Subcutaneous abdominal adipose tissue (tissue), 5 donors: ENCODE measurements at regions not wholly inside any gene's neighbourhood (a gene's known extent, or its start where the extent isn't known, plus 50 kb on each side); places are given as distances from the start of the nearest gene placed in this dataset.

Experiments
- H3K27ac ChIP-seq: one replicate; pipeline ENCODE4 v1.7.0; 2013; ENCODE audit warnings: low read depth, mild to moderate bottlenecking, inconsistent platforms, low read length, moderate library complexity
- H3K27me3 ChIP-seq, 5 donors: one replicate each; pipeline ENCODE4 v1.7.0; 2013; ENCODE audit warnings: low read length in 5 of 5, inconsistent platforms in 1 of 5; ENCODE audit not compliant: control insufficient read depth in 5 of 5, insufficient read depth in 4 of 5
- H3K36me3 ChIP-seq, 5 donors: one replicate each; pipeline ENCODE4 v1.7.0; 2013; ENCODE audit warnings: low read length in 5 of 5; ENCODE audit not compliant: control insufficient read depth in 5 of 5, insufficient read depth in 5 of 5
- H3K4me1 ChIP-seq, 5 donors: one replicate each; pipeline ENCODE4 v1.7.0; 2013; ENCODE audit warnings: low read length in 5 of 5, mild to moderate bottlenecking in 3 of 5, moderate library complexity in 1 of 5; ENCODE audit not compliant: control insufficient read depth in 5 of 5, insufficient read depth in 5 of 5
- H3K4me3 ChIP-seq, 5 donors: one replicate each; pipeline ENCODE4 v1.7.0; 2013; ENCODE audit warnings: low read length in 5 of 5, low read depth in 1 of 5
- H3K9ac ChIP-seq, 5 donors: one replicate each; pipeline ENCODE4 v1.7.0; 2013; ENCODE audit warnings: low read length in 5 of 5, mild to moderate bottlenecking in 4 of 5, moderate library complexity in 3 of 5
- H3K9me3 ChIP-seq, 5 donors: one replicate each; pipeline ENCODE4 v1.7.0; 2013; ENCODE audit warnings: low read length in 5 of 5; ENCODE audit not compliant: control insufficient read depth in 5 of 5
- donor health status: healthy.
- donor health status: healthy.
- donor health status: healthy.
- donor health status: healthy.
- donor health status: healthy.

- H3K4me3 ChIP-seq = no peak overlapping the region
- H3K9ac ChIP-seq = no peak overlapping the region
- no peaks in the 10 kb centered on the region for H3K27me3 ChIP-seq
- H3K4me1 ChIP-seq = peaks cover 0 to 23% (median 0%) of the 10 kb centered on the region in 5 donors
- no peaks in the 10 kb centered on the region for H3K36me3 ChIP-seq
- H3K9me3 ChIP-seq = no peaks in the 10 kb centered on the region
- no peak overlapping the region for H3K27ac ChIP-seq
Measured at GRCh38 chr1:94317790-94318188, 80.4 kb upstream of the ARHGAP29 start.

- H3K4me1 ChIP-seq = peaks cover 0 to 18% (median 0%) of the 10 kb centered on the region in 5 donors
- no peak overlapping the region for H3K27ac ChIP-seq
- no peak overlapping the region for H3K9ac ChIP-seq
- H3K36me3 ChIP-seq = no peaks in the 10 kb centered on the region
- no peaks in the 10 kb centered on the region for H3K9me3 ChIP-seq
- no peak overlapping the region for H3K4me3 ChIP-seq
- no peaks in the 10 kb centered on the region for H3K27me3 ChIP-seq
Measured at GRCh38 chr1:94316836-94317789, 79.7 kb upstream of the ARHGAP29 start.

- Histone ChIP-seq H3K9me3 (no peaks in the 10 kb centered on the region), H3K27ac (no peak overlapping the region), H3K27me3 (no peaks in the 10 kb centered on the region), H3K4me1 (peaks cover 0 to 22% (median 0%) of the 10 kb centered on the region in 5 donors), H3K9ac (no peak overlapping the region), H3K4me3 (no peak overlapping the region), H3K36me3 (no peaks in the 10 kb centered on the region)
Measured at GRCh38 chr1:94316183-94316582, 78.8 kb upstream of the ARHGAP29 start.

- Histone ChIP-seq H3K36me3 (no peaks in the 10 kb centered on the region), H3K9ac (no peak overlapping the region), H3K27ac (no peak overlapping the region), H3K4me3 (no peak overlapping the region), H3K9me3 (no peaks in the 10 kb centered on the region), H3K27me3 (no peaks in the 10 kb centered on the region), H3K4me1 (peaks cover 0 to 28% (median 0%) of the 10 kb centered on the region in 5 donors)
Measured at GRCh38 chr1:94315552-94316116, 78.2 kb upstream of the ARHGAP29 start.

GRCh38 chr1:94314222-94314858 lies 77.0 kb upstream of the ARHGAP29 start:
- Histone ChIP-seq H3K27ac (no peak overlapping the region), H3K4me3 (no peak overlapping the region), H3K9ac (no peak overlapping the region), H3K27me3 (no peaks in the 10 kb centered on the region), H3K9me3 (no peaks in the 10 kb centered on the region), H3K4me1 (peaks cover 0 to 23% (median 0%) of the 10 kb centered on the region in 5 donors), H3K36me3 (no peaks in the 10 kb centered on the region)

GRCh38 chr1:94310570-94311270 lies 73.3 kb upstream of the ARHGAP29 start:
- H3K4me3 ChIP-seq = no peak overlapping the region
- H3K36me3 ChIP-seq = no peaks in the 10 kb centered on the region
- H3K27me3 ChIP-seq = no peaks in the 10 kb centered on the region
- H3K27ac ChIP-seq = no peak overlapping the region
- peaks cover 3 to 15% (median 5%) of the 10 kb centered on the region in 5 donors for H3K4me1 ChIP-seq
- no peaks in the 10 kb centered on the region for H3K9me3 ChIP-seq
- no peak overlapping the region for H3K9ac ChIP-seq

GRCh38 chr1:94309829-94310569 lies 72.6 kb upstream of the ARHGAP29 start:
- peaks cover 3 to 15% (median 5%) of the 10 kb centered on the region in 5 donors for H3K4me1 ChIP-seq
- no peak overlapping the region for H3K9ac ChIP-seq
- no peak overlapping the region for H3K27ac ChIP-seq
- no peak overlapping the region for H3K4me3 ChIP-seq
- no peaks in the 10 kb centered on the region for H3K9me3 ChIP-seq
- no peaks in the 10 kb centered on the region for H3K36me3 ChIP-seq
- no peaks in the 10 kb centered on the region for H3K27me3 ChIP-seq

- Histone ChIP-seq H3K9me3 (no peaks in the 10 kb centered on the region), H3K9ac (no peak overlapping the region), H3K4me3 (no peak overlapping the region), H3K4me1 (peaks cover 3 to 15% (median 5%) of the 10 kb centered on the region in 5 donors), H3K27ac (no peak overlapping the region), H3K27me3 (no peaks in the 10 kb centered on the region), H3K36me3 (no peaks in the 10 kb centered on the region)
Measured at GRCh38 chr1:94309216-94309615, 71.8 kb upstream of the ARHGAP29 start.

- no peaks in the 10 kb centered on the region for H3K9me3 ChIP-seq
- no peak overlapping the region for H3K4me3 ChIP-seq
- no peaks in the 10 kb centered on the region for H3K27me3 ChIP-seq
- H3K4me1 ChIP-seq = peaks cover 3 to 29% (median 15%) of the 10 kb centered on the region in 5 donors
- no peak overlapping the region for H3K9ac ChIP-seq
- no peak overlapping the region for H3K27ac ChIP-seq
- H3K36me3 ChIP-seq = no peaks in the 10 kb centered on the region
Measured at GRCh38 chr1:94306521-94306920, 69.1 kb upstream of the ARHGAP29 start.
